HG03571 (cell line): ENCODE measurements at regions not wholly inside any gene's neighbourhood (a gene's known extent, or its start where the extent isn't known, plus 50 kb on each side); places are given as distances from the start of the nearest gene placed in this dataset.
"Not testable (repeated sequence)": the region's sequence is repeated elsewhere in the genome, so short reads cannot be mapped to it uniquely, and the experiment has no call there.

Experiments
- ATAC-seq: cut with Tn5 transposase; IDR thresholded peaks from one replicate; pipeline ENCODE4 v1.9.1; 2021; ENCODE audit not compliant: unreplicated experiment

DNA sequence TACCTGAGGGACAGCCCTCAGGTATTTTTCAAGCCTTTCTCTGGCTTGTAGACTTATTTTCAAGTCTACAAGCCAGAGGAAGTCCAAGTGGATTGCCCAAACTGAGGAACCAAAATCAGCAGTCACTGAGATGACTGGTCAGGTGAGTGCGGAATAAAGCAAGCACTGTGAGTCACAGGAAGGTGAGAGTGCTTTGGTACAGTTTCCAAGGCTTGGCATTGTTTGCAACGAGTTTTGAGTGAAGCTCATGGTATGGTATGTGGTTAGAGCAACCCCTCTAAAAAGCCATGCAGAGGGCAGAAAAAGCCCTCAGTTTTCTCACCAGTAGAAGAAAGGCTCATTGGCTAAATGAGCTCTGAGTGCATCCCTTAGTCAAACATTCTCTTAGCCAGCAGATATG, 112.8 kb upstream of the EOLA2 start:
- ATAC-seq, result no peak

DNA sequence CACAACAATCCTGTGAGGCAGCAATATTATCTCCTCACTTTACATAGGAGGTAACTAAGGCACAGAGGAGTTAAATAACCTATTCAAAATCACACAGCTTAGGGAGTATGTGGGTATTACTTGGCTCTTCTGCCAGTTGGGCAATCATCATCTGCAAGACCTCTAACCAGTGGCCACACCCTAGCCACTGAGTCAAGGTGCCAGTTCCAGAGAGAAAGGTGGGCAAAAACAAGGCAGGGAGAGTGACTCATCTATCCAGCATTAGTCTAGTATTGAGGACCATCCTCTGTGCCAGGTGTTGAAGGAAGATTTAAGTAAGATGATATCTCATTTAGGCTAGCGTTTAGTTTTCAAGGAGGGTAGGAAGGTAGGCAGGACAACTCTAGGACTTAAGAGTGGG, 113.9 kb upstream of the EOLA2 start:
- no peak for ATAC-seq

DNA sequence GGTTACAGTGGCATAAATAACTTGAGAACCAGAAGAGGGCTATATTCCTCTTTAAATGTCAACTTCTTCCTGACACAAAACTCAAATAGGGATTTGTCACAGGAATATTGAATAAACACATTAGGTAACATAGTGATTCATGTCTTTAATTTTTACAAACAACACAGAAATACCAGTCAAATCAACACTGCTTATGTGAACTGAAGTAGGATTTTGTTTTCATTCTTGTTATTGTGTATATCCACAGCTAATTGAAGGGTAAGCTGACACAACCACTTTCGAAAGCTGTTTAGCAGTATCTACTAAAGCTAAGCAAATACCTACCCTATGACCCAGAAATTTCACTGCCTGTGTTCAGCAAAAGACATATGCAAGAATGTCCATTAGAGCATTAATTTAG, 120.4 kb upstream of the EOLA2 start:
- ATAC-seq, result no peak

DNA sequence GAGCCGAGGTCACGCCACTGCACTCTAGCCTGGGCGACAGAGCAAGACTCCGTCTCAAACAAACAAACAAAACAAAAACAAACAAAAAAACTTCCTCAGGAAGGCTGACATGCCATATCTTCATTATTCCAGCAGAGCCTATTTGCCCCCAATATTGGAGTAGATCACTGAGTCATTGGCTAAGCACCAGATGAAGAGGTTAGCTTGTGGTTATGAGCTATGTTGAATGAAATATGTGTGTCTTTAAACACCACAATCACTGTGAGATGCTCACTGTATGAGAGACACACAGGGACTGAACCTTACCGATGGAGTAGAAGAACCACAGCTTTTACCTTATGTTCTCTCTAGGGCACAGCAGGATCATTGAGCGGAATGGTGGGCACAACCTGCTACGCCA, 122.1 kb upstream of the EOLA2 start:
- no peak for ATAC-seq

DNA sequence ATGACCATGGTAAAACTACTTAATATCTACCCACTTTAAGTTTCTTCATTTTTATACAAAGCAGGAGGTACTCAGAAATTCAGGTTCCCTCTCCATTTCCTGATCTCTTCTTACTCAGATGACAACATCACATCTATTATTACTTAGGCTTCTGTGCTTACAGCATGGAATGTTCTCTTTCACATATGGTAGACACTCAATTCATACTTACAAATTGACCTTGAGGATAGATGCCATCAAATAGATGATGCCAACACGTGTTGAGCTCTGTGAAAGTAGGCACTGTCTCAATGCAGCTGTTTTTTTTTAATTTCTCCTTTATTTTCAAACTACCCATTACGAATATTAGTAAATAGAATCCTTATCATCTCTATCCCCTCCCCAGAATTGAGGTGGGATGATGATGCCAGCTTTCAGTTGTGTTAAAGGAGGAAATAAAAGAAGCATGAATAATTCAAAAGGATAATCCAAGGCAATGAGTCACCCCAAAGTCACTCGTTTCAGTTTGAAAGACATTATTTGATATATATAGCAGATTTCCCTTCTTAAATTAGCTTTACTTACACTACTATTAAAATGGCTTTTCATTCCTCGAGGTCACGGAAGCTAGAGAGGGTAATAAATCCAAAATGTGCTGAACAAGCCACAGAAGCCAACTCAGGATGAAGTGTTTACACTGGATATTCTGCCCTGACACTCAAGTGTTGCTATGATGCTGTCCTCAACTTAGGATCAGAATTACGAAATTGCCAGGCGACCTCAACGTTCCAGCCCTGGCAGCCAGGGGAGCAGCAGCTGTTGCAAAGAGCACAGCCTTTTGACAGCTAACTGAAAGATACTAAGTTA, 124.2 kb upstream of the EOLA2 start:
- no peak for ATAC-seq

DNA sequence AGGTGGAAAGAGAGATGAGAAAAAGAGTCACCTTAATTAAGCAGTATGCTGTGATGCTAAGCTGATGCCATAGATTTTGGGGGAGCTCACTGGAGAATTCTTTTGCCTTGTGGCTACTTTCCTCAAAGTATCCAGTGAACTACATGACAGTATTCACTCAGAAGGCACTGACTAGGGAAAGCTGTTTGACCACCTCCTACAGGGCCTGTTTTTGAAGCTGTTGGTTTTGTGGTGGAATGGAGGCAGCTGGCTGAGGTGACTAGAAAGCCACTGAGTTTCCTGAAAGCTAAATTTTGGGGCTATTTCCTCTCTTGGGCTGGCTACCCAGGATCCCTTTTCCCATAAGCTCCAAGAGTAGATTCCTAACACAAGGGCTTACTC, 124.8 kb upstream of the EOLA2 start:
- ATAC-seq, result no peak

DNA sequence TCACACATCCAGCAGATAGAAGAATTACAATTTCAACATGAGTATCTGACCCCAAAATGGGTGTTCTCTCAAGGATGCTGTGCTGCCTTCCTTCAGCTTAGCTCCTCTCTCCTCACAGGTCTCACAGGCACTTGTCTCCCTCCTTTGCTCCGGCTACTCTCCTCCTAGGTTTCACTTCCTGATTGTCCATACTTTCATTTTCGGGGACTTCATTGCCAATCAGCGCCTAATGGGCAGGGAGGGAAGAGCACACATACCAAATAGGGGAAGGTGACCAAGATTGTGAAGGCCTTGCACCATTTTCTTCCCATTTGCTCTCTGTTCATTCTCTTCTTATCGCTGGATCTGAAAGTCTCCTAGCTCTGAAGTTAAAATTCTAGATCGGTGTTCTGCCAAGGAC, 125.4 kb upstream of the EOLA2 start:
- no peak for ATAC-seq

DNA sequence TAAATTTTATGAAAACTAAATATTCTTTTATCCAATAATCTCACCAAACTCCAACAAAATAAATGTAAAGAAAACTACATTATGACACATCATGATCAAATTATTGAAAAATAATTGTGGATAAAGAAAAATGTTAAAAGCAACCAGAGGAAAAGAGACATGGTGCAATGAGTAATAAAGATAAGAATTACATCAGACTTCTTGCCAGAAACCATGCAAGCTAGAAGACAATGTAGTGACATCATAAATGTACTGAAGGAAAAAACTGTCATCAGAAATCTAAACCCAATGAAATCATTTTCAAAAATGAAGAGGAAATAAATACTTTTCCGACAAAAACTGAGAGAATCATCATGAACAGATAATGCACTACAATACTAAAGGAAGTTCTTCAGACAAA, 135.9 kb upstream of the EOLA2 start:
- ATAC-seq, result no peak

DNA sequence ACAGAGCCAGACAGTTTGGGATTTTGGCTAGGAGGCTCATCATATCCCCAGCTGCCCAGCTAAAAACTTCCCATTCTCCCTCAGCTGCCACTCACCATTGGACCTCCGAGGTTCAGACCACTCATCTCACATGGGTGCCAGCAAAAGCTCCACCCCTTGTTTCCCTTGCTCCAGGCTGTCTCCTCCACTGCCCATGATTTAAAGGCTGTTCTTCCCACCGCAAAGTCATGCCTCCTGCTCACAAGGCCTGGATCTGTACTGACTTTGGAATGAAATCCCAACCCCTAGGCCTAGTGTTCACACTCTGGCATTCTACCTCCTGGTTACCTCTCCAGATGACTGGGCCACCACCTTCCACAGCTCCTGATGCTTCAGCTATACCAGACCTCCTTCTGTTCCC, 142.2 kb upstream of the EOLA2 start:
- no peak for ATAC-seq

DNA sequence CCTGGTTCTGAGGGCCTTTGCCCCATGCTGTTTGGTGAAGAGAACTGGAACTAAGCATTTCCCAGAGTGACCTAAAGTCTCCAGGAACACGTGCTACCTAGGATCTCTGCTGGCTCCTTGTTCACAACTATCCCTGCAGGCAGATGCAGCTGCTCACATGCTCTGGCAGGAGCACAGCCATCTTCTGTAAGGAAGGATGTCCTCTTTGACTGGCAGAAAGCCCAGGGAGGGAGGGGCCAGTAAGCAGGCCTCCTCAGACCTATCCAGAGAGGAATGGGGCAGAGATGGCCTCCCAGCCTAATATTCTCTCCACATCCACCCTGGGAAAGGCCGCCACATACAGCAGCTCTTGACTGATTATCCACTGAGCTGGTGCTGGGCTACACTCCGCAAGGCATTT, 142.8 kb upstream of the EOLA2 start:
- ATAC-seq, result no peak

DNA sequence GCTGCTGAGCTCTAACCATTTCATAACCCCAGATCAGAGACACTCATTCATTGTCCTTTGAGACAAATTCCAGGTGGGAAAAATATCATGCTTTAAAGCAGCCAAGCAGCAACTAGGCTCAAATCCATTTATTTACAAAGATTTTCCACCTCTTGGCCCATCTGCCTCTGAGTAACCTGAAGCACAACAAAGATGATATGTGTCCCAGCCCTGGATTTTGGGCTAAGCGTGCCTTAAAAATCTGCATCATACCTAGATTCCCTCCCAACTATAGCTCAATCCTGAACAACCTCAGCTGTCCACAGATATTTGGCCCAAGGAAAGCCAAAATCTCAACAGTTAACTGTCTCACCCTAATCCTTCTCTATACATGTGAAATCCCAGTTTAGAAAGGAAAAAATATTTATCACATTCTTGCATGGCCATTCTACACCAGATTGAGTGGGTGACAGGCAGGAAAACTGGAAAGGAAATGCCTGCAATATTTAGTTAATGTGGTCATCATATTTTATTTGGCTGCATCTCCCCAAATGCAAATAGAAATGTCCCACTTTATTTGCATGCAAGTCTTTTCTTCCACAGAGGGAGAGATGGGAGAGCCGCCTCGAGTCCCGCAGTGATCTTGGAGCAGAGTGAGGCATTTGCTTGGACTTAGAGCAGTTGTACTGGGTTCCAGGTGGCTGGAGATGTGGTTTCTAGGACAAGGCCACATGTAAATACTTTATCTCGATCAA, 146.4 kb upstream of the EOLA2 start:
- ATAC-seq, result no peak

DNA sequence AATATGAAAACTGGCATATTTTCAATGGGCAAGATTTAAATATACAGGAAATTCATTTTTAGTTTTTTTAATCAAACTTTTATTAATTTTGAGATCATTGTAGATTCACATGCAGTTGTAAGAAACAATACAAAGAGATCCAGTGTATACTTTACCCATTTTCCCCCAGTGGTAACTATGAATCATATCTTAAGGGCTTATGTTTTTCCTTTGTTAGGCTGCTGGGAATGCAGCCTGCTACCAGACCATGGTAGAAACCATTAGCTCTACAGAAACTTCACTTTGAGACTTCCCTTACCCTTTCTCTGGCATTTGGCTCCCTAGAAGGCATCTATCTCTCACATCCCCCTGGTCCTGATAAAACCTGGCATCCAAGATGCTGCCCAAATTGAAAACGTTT, 147.6 kb upstream of the EOLA2 start:
- ATAC-seq, result no peak

DNA sequence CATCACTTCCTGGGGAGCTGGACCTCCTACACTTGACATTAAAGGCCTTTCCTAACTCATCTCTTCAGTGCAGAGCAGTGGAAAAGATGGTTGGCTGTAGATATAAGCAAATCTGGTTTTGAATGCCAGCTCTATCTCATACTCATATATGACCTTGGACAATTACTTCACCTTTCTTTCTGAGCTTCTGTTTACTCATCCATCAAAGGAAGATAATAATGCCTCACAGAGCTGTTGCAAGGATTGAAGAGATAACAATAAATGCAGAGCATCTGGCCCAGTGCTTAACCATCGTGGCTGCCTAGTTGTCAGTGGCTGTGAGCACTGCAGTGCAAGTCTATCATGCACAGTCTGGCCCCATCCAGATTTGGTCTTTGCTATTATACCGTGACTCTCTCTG, 148.1 kb upstream of the EOLA2 start:
- no peak for ATAC-seq

DNA sequence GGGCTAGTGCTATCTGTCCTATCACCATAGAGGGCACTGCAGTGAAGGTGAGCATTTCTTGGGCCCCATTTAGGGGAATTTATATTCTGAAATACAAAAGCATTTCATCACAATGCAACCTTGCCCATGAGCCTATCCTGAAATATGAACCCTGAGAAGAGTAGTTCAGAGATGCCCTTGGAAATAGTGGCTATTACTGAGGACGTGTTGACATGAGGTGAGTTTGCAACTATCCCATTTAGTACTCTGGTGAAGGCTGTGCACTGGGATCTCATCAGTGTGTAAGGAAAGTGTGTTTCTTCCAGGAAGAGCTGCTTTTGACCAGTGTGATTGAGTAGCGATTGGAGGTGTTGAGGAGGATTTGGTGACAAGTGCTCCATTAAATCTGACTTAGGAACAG, 149.3 kb upstream of the EOLA2 start:
- no peak for ATAC-seq

DNA sequence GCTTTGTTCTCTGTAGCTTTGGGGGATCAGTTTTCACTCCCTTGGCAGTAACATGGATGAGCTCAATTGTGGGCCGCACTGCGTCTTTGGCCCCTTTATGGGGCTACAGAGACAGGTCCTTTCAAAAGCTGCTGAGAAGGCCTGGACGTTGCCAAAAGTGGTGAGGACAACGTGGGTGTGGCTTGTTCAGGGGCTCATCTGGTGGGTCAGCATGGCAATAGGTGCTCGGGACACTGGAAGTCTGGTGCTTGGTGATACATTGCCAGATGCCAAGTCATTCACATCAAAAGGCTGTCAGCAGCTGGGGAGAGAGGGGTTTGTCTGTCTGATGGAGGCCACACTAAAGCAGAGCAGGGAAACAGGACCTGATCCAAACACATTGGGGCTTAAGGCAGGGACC, 149.8 kb upstream of the EOLA2 start:
- no peak for ATAC-seq

DNA sequence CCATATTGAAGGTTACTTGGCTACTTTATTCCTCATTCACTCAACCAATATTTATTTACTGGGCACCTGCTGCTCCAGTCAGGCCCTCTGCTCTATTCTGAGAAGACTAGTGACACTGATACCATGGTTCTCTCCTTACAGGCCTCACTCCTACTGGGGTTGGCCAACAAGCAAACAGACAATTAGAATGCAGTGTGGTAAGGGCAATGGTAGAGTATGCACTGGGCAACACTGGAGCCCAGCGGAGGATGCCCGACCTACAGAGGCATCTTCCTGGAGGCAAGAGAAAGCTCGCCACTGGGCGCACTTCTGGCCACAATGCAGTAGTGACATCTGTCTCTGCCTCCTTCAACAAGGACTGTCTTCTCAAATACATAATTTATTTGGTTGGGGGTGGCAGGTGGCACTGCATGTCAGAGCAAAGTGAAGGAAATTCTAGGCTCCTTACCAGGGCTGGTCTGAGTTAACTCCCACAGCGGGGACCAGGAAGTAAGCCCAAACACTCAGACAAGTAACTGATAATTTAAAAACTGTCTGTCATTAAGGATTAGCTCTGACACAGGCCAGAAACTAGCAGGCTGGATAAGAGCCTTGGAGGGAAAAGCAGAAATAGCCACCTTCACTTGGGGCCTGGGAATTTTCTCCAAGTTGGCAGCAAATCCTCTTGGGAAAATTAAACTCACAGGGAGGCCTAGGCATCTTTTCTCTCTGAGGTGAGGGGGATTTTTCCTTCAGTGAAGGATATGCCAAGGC, 150.7 kb upstream of the EOLA2 start:
- ATAC-seq, result no peak

DNA sequence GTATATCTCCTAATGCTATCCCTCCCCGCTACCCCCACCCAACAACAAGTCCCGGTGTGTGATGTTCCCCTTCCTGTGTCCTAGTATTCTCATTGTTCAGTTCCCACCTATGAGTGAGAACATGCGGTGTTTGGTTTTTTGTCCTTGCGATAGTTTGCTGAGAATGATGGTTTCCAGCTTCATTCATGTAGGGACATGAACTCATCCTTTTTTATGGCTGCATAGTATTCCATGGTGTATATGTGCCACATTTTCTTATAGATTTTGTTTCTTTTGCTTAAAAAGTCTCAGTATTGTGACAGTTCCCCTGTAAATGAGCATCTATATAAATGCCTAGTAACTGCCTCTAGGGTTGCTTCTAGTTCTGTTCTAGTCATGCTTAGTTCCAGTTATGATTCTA, 153.0 kb upstream of the EOLA2 start:
- not testable (repeated sequence) for ATAC-seq

DNA sequence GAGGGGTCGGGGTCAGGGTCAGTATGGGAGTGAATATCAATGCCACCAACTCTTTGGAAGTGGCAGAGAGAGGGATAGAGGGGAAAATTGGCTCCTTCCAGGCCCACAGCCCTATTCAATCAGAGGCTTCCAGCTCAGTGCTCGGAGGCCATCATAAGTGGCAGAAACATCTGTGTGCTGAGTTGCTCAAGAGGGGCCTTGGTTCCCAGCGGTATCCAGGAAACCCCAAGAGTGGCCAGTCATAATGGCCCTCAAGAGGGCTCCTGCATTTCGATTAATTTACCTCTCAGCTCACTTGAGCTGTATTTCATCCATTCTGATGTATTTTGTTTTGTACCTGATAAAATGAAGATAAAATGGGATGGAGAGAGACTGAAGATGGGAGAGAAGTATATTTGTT, 154.3 kb upstream of the EOLA2 start:
- no peak for ATAC-seq

DNA sequence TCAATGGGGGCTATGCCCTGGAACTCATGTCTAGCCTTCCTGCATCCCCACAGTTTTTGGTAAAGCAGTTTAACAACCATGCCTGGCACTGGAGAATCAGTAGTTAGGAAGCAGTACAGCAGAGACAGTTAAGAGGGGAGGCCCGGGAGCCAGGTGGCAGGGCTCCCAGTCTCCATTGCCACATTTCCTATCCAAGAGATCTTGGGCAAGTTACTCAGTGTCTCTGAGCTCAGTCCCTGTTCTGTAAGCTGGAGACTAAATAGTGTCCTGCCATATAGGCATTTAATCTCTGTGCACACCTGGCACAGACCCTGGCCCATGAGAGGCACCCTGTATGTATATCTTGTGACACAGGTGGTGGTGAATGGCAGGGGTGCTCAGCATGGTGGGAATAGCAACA, 156.1 kb upstream of the EOLA2 start:
- no peak for ATAC-seq

DNA sequence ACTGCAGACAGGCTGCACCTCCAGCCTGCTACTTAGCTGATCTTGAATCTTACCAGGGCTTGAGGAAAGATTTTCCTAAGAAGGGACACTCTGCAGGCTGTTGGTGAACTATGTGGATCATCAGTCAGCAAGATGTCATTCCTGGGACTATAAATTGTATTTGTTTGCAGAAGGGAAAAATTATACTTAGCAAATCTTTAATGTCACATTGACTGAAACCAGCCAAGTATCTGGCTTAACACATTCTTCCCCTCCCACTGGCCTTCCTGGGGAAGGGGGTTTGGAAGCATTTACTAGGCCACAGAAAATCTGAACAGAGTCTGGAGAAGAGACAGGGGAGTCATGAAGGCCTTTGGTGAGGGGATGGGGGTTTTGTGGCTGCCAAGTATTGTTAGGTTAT, 156.7 kb upstream of the EOLA2 start:
- no peak for ATAC-seq

DNA sequence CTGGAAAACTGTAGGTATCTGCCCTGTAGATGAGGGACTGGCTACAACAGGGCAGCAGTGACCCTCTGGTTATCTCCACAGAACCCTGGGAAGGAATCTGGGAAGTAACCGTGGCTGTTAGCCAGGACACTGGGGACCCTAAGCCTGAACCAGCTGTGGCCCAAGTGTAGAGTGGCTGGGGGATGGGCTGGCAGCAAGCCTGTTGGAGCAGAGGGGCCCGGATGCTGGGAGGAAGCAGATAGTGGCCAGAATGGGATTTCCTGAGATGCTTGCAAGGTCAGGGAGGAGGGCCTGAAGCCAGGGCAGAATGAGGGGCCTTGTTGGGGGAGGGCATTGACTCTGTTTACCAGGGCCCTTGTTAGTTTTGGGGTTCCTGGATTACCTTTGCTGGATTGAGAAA, 161.0 kb upstream of the EOLA2 start:
- ATAC-seq, result no peak

DNA sequence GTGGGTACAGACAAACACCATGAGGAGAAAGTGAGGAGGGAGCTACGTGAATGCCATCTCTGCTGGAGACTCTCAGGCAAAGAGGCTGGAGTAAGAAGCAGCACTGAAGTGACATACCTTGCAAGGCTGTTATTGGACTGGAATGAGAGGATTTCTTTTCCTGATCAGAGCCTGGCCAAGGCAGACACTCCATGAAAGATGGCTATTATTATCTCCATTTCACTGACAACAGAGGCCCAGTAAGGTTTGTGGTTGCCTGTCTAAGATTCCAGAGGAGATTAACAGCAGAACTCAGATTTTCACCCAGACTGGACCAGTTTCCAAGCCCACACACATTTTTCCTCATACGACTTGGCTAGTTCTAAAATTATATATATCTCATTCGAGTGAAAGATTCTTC, 162.0 kb upstream of the EOLA2 start:
- ATAC-seq, result no peak
